GM18858 (cell line): ENCODE measurements at regions not wholly inside any gene's neighbourhood (a gene's known extent, or its start where the extent isn't known, plus 50 kb on each side); places are given as distances from the start of the nearest gene placed in this dataset.
"Not testable (repeated sequence)": the region's sequence is repeated elsewhere in the genome, so short reads cannot be mapped to it uniquely, and the experiment has no call there.

Source experiments
- ATAC-seq: cut with Tn5 transposase; IDR thresholded peaks from one replicate; pipeline ENCODE4 v1.9.1; 2021; ENCODE audit not compliant: unreplicated experiment

DNA sequence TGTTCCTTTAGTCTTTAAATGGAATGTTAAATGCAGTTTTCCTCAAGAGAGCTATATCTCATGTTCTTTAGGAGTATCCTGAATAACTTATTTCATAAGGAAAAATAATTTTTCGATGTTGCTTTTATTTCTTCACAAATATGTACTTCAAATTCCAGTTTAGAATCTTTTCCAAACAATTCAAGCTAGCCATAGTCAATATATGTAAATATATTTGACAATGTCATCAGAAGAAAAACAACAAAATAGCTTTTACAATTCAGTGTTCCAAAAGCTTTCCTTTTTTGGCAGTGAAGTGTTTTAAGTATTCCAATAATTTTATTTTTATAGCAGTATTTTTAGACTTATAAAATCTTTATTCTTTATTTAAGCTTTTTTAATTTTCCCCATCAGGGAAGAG lies 1532.0 kb downstream of the PCDH18 start:
- ATAC-seq: no peak

DNA sequence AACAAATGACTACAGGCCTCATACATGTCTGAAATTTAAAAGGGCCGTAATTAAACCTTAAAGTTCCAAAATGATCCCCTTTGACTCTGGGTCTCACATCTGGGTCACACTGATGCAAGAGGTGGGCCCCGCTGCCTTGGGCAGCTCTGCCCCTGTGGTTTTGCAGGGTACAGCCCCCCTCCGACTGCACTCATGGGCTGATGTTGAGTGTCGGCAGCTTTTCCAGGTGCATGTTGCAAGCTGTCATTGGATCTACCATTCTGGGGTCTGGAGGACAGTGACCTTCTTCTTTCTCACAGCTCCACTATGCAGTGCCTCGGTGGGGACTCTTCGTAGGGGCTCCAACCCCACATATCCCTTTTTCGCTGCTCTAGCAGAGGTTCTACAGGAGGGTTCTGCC lies 1537.9 kb downstream of the PCDH18 start:
- no peak for ATAC-seq

DNA sequence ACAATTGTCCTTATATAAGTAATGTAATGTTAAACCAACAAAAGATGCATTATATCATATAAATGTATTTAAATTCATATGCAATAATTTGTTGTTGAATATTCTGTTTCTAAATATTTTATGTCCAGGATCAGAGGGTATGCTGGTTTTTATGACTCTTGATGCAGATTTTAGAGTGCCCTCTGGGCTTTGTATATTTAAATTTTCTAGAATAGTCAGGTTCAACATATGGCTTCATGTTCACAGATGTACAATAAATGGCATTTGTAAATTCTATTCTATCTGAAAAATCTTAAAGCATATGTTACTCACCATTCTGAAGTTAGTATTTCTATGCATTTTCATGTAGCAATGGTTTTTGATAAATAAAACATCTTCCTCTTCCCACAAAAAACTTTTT lies 1555.4 kb downstream of the PCDH18 start:
- ATAC-seq: no peak

- ATAC-seq: peak; percentile 73
Measured at GRCh38 chr4:135966936-135967335, 1565.4 kb downstream of the PCDH18 start.

GRCh38 chr4:135963009-135963408 lies 1569.3 kb downstream of the PCDH18 start:
- ATAC-seq: no peak

DNA sequence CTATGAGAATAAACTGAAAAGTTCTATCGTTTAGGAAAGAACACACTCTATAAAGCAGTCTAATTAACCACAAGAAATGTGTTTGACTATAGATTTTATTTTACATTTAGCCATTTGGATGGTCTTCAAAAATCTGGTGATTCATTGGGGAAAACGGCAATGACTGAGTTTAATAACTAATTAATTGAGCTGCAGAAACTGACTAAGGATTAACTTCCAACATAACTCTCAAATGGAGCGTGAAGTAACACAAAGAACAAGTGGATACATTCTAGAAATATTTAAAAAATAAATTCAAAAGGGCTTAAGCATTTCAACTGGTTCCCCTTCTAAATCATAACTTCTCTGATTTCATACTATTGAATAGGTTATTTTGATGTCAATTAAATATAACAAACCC lies 1582.4 kb downstream of the PCDH18 start:
- ATAC-seq: no peak

GRCh38 chr4:135948797-135949196 lies 1583.5 kb downstream of the PCDH18 start:
- ATAC-seq: no peak

DNA sequence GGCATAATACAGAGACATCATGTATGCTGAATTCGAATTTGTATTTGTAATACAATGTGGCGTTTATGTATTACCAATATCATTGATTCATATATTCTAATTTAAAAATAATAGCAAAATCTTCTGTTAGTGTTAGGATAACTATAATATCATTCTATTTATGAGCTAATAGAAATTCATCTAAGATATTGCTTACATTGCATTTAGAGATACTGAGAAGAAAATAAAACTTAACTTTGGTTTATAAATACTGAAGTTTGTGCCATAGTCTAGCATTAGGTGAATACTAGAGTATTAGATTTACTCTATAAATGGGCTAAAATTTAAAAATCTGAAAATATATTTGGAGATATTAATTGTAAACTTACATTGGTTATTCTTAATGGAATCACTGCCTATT lies 1590.6 kb downstream of the PCDH18 start:
- no peak for ATAC-seq

GRCh38 chr4:135934026-135934425 lies 1598.3 kb downstream of the PCDH18 start:
- no peak for ATAC-seq

GRCh38 chr4:135927651-135928050 lies 1604.6 kb downstream of the PCDH18 start:
- no peak for ATAC-seq

- no peak for ATAC-seq
Measured at GRCh38 chr4:135921081-135921480, 1611.2 kb downstream of the PCDH18 start.

DNA sequence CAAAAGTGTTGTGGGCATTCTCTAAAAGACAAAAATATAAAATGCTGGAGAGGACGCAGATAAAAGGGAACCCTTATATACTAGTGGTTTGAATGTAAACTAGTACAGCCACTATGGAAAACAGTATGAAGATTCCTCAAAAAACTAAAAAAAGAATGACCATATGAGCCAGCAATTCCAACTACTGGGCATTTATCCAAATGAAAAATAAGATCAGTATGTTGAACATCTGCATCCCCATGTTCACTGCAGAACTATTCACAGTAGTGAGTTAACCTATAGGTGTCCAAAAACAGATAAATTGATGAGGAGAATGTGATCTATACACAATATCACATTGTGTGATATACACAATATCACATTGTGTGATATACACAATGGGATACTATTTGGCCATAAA lies 1615.3 kb downstream of the PCDH18 start:
- no peak for ATAC-seq

- no peak for ATAC-seq
Measured at GRCh38 chr4:135900956-135901355, 1631.3 kb downstream of the PCDH18 start.

DNA sequence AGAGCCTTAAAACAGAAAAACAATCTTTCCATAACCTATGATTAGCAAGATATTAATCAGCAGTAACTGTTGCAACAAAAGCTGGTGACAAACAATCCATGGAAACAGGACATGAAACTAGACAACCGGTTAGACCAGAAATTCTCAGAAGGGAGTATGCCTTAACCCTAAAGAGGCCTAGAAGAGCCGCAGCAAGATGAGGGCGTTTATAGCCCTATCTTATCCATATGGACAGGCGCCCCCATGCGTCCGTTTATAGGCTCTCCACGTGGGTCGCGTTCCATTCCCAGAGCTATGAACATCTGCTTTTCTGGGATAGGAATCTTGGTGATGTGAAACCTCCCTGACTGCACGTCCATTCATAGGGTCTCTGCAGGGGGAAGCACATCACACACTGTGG lies 1662.7 kb upstream of the PABPC4L start:
- ATAC-seq: not testable (repeated sequence)

DNA sequence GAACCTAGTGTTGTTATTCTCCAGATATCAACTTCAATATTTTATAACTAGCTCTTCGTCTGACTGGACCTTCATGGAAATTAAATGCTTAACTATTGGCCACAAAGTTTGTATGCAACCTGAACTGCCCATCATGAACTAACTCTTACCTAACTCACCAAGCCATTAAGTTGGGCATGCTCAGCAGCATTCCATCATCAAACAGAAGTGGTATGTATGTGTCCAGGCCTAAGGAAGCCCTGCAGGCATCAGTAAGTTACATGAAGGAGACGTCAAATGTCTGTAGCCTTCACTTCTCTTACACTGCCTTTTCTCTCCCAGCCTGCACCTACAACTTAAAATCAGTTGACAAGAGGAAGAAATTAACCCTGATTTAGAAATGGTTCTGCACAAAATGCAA lies 1639.2 kb upstream of the PABPC4L start:
- ATAC-seq: no peak

- no peak for ATAC-seq
Measured at GRCh38 chr4:135839712-135840111, 1638.1 kb upstream of the PABPC4L start.

DNA sequence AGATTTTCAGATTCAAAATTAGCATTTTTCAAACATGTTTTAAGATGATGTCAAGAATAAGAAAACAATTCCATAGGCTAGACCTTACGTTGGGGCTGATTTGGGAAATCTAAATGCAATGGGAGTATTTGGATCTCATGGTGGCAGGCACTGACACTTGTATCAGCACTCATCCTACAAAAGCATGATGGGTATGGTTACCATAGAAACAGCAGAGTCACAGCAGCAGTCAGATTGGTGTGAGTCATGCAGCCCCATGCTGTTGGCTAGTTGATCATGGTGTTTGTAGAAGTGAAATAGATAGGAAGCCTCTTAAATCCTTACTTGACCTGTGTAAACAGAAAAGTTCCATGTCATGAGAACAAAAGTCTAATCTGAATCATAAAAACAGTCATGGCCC lies 1637.3 kb upstream of the PABPC4L start:
- ATAC-seq: no peak

DNA sequence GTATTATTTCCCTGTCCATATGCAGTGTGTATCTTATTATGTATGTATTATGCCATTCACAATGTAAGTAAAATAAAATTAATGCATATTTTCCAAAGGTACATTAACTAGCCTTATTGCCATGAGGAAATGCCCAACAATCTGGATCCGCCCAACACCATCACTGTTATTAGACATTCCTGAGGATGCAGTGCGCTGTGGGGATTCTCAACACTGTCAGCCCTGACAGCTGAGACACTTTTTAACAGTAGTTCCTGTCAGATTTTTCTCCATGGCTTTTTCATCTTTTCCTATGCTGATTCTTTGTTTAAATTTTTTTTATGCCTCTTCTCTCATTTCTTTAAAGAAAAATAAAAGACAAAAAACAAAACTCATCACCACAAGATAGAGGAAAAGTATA lies 1632.9 kb upstream of the PABPC4L start:
- no peak for ATAC-seq

DNA sequence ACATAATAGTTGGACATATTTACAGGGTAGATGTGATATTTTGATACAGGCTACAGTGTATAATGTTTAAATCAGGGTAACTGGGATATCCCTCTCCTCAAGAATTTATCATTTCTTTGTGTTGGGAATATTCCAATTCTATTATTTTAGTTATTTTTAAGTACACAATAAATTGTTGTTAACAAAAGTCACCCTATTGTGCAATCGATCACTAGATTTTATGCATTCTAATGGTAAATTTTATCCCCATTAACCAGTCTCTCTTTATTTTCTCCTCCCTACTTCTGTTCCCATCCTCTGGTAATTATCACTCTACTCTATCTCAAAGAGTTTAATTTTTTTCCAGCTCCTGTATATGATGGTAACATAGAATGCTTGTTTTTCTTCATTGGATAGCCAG lies 1631.9 kb upstream of the PABPC4L start:
- ATAC-seq: no peak

- no peak for ATAC-seq
Measured at GRCh38 chr4:135824759-135825296, 1623.2 kb upstream of the PABPC4L start.

DNA sequence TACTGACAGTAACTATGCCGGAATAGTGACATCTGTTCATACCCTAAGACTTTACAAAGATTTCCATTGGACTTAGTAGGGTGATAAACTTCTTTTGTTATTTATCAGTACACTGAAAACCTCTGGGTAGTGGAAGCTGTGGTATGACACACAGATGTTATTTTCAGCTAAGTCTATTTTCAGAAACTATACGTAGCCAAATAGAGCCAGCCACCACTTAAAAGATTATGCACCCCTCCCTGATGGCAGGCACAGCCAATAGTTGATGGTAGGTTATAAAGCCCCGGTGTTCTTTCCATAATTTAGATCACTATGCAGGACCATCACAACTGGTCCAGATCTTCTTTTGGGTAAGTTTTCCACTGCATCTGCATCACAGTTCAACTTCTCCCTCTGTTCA lies 1603.2 kb upstream of the PABPC4L start:
- no peak for ATAC-seq

- no peak for ATAC-seq
Measured at GRCh38 chr4:135777361-135777760, 1575.8 kb upstream of the PABPC4L start.

DNA sequence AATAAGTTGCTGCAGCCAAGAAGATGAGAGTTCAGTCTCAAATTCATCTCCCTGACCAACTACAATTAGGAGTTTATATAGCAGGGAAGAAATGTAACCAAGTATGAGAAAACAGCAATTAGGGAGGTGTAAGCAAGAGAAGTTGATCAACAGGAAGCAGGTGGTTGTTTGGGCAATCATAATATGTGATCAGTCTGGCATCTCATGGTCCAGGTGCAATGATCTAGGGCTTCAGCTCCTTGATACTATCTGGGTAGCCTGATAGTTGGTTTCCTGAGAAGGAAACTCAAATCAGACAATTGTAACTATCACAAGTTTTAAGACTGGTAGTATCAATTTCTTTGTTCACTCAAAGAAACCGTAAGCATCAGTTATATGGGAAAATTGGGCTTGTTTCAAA lies 1574.3 kb upstream of the PABPC4L start:
- no peak for ATAC-seq

- ATAC-seq: no peak
Measured at GRCh38 chr4:135770505-135770904, 1568.9 kb upstream of the PABPC4L start.
